ENCODE measurements at regions not wholly inside any gene's neighbourhood (a gene's known extent, or its start where the extent isn't known, plus 50 kb on each side); places are given as distances from the start of the nearest gene placed in this dataset.
"Not testable (repeated sequence)": the region's sequence is repeated elsewhere in the genome, so short reads cannot be mapped to it uniquely, and the experiment has no call there.

DNA sequence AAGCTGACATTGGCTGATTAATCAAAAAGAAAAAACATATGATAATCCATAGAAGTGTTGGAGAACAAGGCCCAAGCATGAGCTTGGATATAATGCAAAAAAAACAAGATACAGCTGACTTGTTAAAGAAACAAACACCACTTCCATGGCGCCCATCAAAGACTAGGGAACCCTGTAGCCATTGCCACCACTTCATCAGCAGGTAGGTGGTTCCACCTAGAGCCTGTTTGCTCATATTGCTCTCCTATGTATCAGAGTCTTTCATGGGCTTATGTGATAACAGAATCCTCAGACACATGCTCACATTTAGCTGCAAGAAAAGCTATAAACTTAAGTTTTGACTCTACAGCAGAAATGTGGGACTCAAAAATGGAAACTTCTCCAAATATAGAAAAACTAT lies 2179.9 kb downstream of the EPHA3 start:
- H3K9me3 Mint-ChIP-seq: peaks cover 36% of the 10 kb centered on the region

DNA sequence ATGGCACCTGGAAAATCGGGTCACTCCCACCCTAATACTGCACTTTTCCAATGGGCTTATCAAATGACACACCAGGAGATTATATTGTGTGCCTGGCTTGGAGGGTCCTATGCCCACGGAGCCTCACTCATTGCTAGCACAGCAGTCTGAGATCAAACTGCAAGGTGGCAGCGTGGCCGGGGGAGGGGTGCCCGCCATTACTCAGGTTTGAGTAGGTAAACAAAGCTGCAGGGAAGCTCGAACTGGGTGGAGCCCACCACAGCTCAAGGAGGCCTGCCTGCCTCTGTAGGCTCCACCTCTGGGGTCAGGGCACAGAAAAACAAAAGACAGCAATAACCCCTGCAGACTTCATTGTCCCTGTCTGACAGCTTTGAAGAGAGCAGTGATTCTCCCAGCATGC lies 2184.0 kb downstream of the EPHA3 start:
- not testable (repeated sequence) for DNase-seq (ENCODE audit: low spot score in 2 of 2, unreplicated experiment in 2 of 2); H3K27ac Mint-ChIP-seq; H3K27me3 Mint-ChIP-seq (ENCODE audit: low read depth); H3K36me3 Mint-ChIP-seq; H3K4me1 Mint-ChIP-seq; H3K4me3 Mint-ChIP-seq
- H3K9me3 Mint-ChIP-seq: peaks cover 51% of the 10 kb centered on the region

More for the DNA sequence above, 2179.9 kb downstream of the EPHA3 start:
- DNase-seq (ENCODE audit: low spot score in 2 of 2, unreplicated experiment in 2 of 2); H3K4me3 Mint-ChIP-seq; H3K27ac Mint-ChIP-seq; H3K4me1 Mint-ChIP-seq; H3K27me3 Mint-ChIP-seq (ENCODE audit: low read depth); H3K36me3 Mint-ChIP-seq: not testable (repeated sequence)
